GM23338 (cell line): ENCODE measurements at regions not wholly inside any gene's neighbourhood (a gene's known extent, or its start where the extent isn't known, plus 50 kb on each side); places are given as distances from the start of the nearest gene placed in this dataset.

Experiments used
- ATAC-seq: fragments of 200-7000 bp; cut with Tn5 transposase; 3 replicates; pipeline ENCODE4 v1.9.1; 2020
- DNase-seq: peaks from one replicate; pipeline ENCODE4 v3.0.0-alpha.2; 2015; ENCODE audit warnings: low spot score
- H2AFZ ChIP-seq: fragments of 200-600 bp; sonication (generic); 2 replicates; pipeline ENCODE4 v1.8.0; 2016; ENCODE audit warnings: antibody characterized with exemption, mild to moderate bottlenecking, moderate library complexity
- H3F3A ChIP-seq: fragments of 200-600 bp; sonication (generic); replicated peaks from 2 replicates; pipeline ENCODE4 v1.8.0; 2017; ENCODE audit warnings: antibody characterized with exemption, mixed run types, low read depth
- H3K27ac ChIP-seq: fragments of 200-600 bp; sonication (generic); 2 replicates; pipeline ENCODE4 v1.6.1; 2016; ENCODE audit warnings: low read depth
- H3K27me3 ChIP-seq: fragments of 200-600 bp; sonication (generic); 2 replicates; pipeline ENCODE4 v1.8.0; 2016; ENCODE audit warnings: mild to moderate bottlenecking, mixed run types, moderate library complexity; ENCODE audit not compliant: insufficient read depth
- H3K36me3 ChIP-seq: fragments of 200-600 bp; sonication (generic); 2 replicates; pipeline ENCODE4 v1.8.0; 2016; ENCODE audit warnings: mild to moderate bottlenecking; ENCODE audit not compliant: insufficient read depth
- H3K4me1 ChIP-seq: fragments of 200-600 bp; sonication (generic); 2 replicates; pipeline ENCODE4 v1.8.0; 2016; ENCODE audit warnings: mild to moderate bottlenecking, moderate library complexity; ENCODE audit not compliant: insufficient read depth
- H3K4me2 ChIP-seq: fragments of 200-600 bp; sonication (generic); 2 replicates; pipeline ENCODE4 v1.7.1; 2017; ENCODE audit warnings: mixed run types
- H3K4me3 ChIP-seq: fragments of 200-600 bp; sonication (generic); 2 replicates; pipeline ENCODE4 v1.6.1; 2016; ENCODE audit warnings: mixed run types
- H3K79me2 ChIP-seq: fragments of 200-600 bp; sonication (generic); replicated peaks from 2 replicates; pipeline ENCODE4 v1.8.0; 2017; ENCODE audit warnings: mild to moderate bottlenecking; ENCODE audit not compliant: insufficient read depth
- H3K9me2 ChIP-seq: fragments of 200-600 bp; sonication (generic); 2 replicates; pipeline ENCODE4 v1.8.0; 2017; ENCODE audit not compliant: insufficient read depth
- H4K20me1 ChIP-seq: fragments of 200-600 bp; sonication (generic); replicated peaks from 2 replicates; pipeline ENCODE4 v1.8.0; 2017; ENCODE audit warnings: mild to moderate bottlenecking; ENCODE audit not compliant: insufficient read depth
- H3K27ac Mint-ChIP-seq: 2 replicates; pipeline ENCODE4 v1.8.0; 2020; ENCODE audit warnings: inconsistent platforms, mild to moderate bottlenecking, moderate library complexity, mixed read lengths
- H3K27me3 Mint-ChIP-seq: 3 replicates; pipeline ENCODE4 v1.8.0; 2022; ENCODE audit warnings: low read depth, mild to moderate bottlenecking, moderate library complexity, mixed read lengths, inconsistent platforms; ENCODE audit not compliant: insufficient read depth, poor library complexity
- H3K36me3 Mint-ChIP-seq: 3 replicates; pipeline ENCODE4 v1.8.0; 2021; ENCODE audit warnings: low read depth, mild to moderate bottlenecking, inconsistent platforms, moderate library complexity, mixed read lengths
- H3K4me1 Mint-ChIP-seq: 3 replicates; pipeline ENCODE4 v1.8.0; 2020; ENCODE audit warnings: mild to moderate bottlenecking, inconsistent platforms, mixed read lengths
- H3K4me3 Mint-ChIP-seq: 3 replicates; pipeline ENCODE4 v1.8.0; 2021; ENCODE audit warnings: moderate library complexity, mild to moderate bottlenecking, inconsistent platforms, mixed read lengths
- H3K9me3 Mint-ChIP-seq: 3 replicates; pipeline ENCODE4 v1.8.0; 2020; ENCODE audit warnings: moderate library complexity, mild to moderate bottlenecking, inconsistent platforms, mixed read lengths
- CREB1 ChIP-seq: fragments of 250-450 bp; sonication (Bioruptor Pico); IDR thresholded peaks from 2 replicates; pipeline ENCODE4 v1.5.0; 2020; ENCODE audit warnings: low read depth, mild to moderate bottlenecking, moderate library complexity
- ETS1 ChIP-seq: IDR thresholded peaks from 2 replicates; pipeline ENCODE4 v1.6.1; 2016; ENCODE audit warnings: antibody characterized with exemption
- EZH2 ChIP-seq: fragments of 200-600 bp; sonication (generic); IDR thresholded peaks from one replicate; pipeline ENCODE4 v1.8.0; 2017; ENCODE audit warnings: antibody characterized with exemption, mild to moderate bottlenecking, low read depth; ENCODE audit not compliant: unreplicated experiment
- EZH2phosphoT487 ChIP-seq: fragments of 200-600 bp; sonication (generic); IDR thresholded peaks from one replicate; pipeline ENCODE4 v1.8.1; 2018; ENCODE audit warnings: antibody characterized with exemption; ENCODE audit not compliant: unreplicated experiment
- JUNB ChIP-seq: IDR thresholded peaks from one replicate; pipeline ENCODE4 v1.6.1; 2016; ENCODE audit warnings: antibody characterized with exemption; ENCODE audit not compliant: unreplicated experiment
- NANOG ChIP-seq: IDR thresholded peaks from 2 replicates; pipeline ENCODE4 v1.6.1; 2016; ENCODE audit warnings: antibody characterized with exemption, borderline replicate concordance
- POLR2AphosphoS5 ChIP-seq: IDR thresholded peaks from 2 replicates; pipeline ENCODE4 v1.6.1; 2016; ENCODE audit warnings: antibody characterized with exemption, low read depth
- REST ChIP-seq: IDR thresholded peaks from one replicate; pipeline ENCODE4 v1.6.1; 2018; ENCODE audit warnings: antibody characterized with exemption; ENCODE audit not compliant: unreplicated experiment
- STAT1 ChIP-seq: IDR thresholded peaks from one replicate; pipeline ENCODE4 v1.6.1; 2016; ENCODE audit warnings: antibody characterized with exemption; ENCODE audit not compliant: unreplicated experiment
- ZNF114 ChIP-seq: fragments of 250-450 bp; sonication (Bioruptor Pico); IDR thresholded peaks from 2 replicates; pipeline ENCODE4 v1.5.0; 2020; ENCODE audit warnings: mild to moderate bottlenecking, moderate library complexity
- ZNF331 ChIP-seq: fragments of 250-450 bp; sonication (Bioruptor Pico); IDR thresholded peaks from 2 replicates; pipeline ENCODE4 v1.5.0; 2020; ENCODE audit warnings: low read depth, mild to moderate bottlenecking, moderate library complexity
- TF ChIP-seq, protein P1 (sequence below), 2 experiments: fragments of 200-600 bp in 1 of 2; sonication (generic) in 1 of 2; conservative IDR thresholded peaks; 2 replicates each; pipeline versions ENCODE4 v1.5.1 to v1.6.1; 2016 to 2017; ENCODE audit warnings: antibody characterized with exemption in 2 of 2, low read depth in 2 of 2, mild to moderate bottlenecking in 2 of 2, moderate library complexity in 1 of 2
- TF ChIP-seq, protein P2 (sequence below): fragments of 250-450 bp; sonication (Bioruptor Pico); IDR thresholded peaks from 2 replicates; pipeline ENCODE4 v1.5.0; 2020; ENCODE audit warnings: mild to moderate bottlenecking, moderate library complexity

DNA sequence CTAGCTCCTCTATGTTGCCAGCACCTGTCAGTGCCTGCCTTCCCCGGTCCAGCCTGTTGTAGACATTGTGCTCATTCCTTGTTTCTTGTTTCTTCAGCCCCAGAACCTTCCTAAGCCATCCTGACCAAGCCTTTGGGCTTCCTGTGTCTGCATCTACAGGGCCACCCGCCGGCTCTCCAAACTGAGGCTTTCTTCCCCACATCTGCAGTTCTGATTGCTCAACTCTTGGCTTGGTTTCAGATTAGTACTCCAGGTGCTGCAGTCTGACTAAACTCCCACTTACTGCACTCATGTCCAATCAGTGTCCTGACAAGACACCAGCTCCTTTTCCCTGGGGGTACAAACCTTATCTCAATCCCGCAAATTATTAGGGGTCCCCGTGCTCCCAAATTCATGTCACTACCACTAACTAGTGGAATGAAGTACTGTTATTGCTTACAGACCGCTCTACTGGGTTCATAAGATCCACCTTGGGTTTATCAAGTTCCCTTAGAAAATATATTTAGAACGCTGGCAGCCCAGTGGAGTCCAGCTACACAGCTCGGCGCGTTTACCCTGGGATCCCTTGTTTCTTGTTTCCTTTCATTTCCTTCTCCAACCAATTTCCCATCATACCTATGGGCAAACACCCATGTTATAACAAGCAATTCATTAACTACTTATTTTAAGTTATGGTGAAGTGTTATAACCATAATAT lies 114.2 kb upstream of the TJP1 start:
- Histone ChIP-seq H3K27me3 (no peaks in the 10 kb centered on the region), H3F3A (no peaks in the 10 kb centered on the region), H4K20me1 (no peaks in the 10 kb centered on the region), H3K4me2 (no peak overlapping the region), H3K79me2 (no peaks in the 10 kb centered on the region), H3K36me3 (no peaks in the 10 kb centered on the region), H3K4me1 (peaks cover 7% of the 10 kb centered on the region; the same call in 1 of the 2 replicates), H3K9me2 (no peaks in the 10 kb centered on the region), H2AFZ (no peak overlapping the region), H3K27ac (no peak overlapping the region), H3K4me3 (no peak overlapping the region)
- Mint-ChIP-seq H3K27me3 (peaks cover 1% of the 10 kb centered on the region), H3K4me3 (no peak overlapping the region), H3K9me3 (no peaks in the 10 kb centered on the region), H3K36me3 (no peaks in the 10 kb centered on the region), H3K27ac (no peak overlapping the region), H3K4me1 (peaks cover 21% of the 10 kb centered on the region)
- no peak for DNase-seq
- ATAC-seq = no peak
- TF ChIP-seq JUNB = no peak
- TF ChIP-seq ZNF331 (CRISPR knock-in tag) = no peak
- no peak for TF ChIP-seq ZNF114 (CRISPR knock-in tag)
- TF ChIP-seq STAT1 = no peak
- no peak for TF ChIP-seq POLR2AphosphoS5
- TF ChIP-seq, protein P1, sequence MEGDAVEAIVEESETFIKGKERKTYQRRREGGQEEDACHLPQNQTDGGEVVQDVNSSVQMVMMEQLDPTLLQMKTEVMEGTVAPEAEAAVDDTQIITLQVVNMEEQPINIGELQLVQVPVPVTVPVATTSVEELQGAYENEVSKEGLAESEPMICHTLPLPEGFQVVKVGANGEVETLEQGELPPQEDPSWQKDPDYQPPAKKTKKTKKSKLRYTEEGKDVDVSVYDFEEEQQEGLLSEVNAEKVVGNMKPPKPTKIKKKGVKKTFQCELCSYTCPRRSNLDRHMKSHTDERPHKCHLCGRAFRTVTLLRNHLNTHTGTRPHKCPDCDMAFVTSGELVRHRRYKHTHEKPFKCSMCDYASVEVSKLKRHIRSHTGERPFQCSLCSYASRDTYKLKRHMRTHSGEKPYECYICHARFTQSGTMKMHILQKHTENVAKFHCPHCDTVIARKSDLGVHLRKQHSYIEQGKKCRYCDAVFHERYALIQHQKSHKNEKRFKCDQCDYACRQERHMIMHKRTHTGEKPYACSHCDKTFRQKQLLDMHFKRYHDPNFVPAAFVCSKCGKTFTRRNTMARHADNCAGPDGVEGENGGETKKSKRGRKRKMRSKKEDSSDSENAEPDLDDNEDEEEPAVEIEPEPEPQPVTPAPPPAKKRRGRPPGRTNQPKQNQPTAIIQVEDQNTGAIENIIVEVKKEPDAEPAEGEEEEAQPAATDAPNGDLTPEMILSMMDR (conservative IDR thresholded peaks at IDR 0.05; ENCODE audit: low read depth in 2 of 2) = no peak
- TF ChIP-seq CREB1 = no peak
- TF ChIP-seq NANOG = no peak
- TF ChIP-seq EZH2 = no peak
- TF ChIP-seq ETS1 = no peak
- TF ChIP-seq, protein P2, sequence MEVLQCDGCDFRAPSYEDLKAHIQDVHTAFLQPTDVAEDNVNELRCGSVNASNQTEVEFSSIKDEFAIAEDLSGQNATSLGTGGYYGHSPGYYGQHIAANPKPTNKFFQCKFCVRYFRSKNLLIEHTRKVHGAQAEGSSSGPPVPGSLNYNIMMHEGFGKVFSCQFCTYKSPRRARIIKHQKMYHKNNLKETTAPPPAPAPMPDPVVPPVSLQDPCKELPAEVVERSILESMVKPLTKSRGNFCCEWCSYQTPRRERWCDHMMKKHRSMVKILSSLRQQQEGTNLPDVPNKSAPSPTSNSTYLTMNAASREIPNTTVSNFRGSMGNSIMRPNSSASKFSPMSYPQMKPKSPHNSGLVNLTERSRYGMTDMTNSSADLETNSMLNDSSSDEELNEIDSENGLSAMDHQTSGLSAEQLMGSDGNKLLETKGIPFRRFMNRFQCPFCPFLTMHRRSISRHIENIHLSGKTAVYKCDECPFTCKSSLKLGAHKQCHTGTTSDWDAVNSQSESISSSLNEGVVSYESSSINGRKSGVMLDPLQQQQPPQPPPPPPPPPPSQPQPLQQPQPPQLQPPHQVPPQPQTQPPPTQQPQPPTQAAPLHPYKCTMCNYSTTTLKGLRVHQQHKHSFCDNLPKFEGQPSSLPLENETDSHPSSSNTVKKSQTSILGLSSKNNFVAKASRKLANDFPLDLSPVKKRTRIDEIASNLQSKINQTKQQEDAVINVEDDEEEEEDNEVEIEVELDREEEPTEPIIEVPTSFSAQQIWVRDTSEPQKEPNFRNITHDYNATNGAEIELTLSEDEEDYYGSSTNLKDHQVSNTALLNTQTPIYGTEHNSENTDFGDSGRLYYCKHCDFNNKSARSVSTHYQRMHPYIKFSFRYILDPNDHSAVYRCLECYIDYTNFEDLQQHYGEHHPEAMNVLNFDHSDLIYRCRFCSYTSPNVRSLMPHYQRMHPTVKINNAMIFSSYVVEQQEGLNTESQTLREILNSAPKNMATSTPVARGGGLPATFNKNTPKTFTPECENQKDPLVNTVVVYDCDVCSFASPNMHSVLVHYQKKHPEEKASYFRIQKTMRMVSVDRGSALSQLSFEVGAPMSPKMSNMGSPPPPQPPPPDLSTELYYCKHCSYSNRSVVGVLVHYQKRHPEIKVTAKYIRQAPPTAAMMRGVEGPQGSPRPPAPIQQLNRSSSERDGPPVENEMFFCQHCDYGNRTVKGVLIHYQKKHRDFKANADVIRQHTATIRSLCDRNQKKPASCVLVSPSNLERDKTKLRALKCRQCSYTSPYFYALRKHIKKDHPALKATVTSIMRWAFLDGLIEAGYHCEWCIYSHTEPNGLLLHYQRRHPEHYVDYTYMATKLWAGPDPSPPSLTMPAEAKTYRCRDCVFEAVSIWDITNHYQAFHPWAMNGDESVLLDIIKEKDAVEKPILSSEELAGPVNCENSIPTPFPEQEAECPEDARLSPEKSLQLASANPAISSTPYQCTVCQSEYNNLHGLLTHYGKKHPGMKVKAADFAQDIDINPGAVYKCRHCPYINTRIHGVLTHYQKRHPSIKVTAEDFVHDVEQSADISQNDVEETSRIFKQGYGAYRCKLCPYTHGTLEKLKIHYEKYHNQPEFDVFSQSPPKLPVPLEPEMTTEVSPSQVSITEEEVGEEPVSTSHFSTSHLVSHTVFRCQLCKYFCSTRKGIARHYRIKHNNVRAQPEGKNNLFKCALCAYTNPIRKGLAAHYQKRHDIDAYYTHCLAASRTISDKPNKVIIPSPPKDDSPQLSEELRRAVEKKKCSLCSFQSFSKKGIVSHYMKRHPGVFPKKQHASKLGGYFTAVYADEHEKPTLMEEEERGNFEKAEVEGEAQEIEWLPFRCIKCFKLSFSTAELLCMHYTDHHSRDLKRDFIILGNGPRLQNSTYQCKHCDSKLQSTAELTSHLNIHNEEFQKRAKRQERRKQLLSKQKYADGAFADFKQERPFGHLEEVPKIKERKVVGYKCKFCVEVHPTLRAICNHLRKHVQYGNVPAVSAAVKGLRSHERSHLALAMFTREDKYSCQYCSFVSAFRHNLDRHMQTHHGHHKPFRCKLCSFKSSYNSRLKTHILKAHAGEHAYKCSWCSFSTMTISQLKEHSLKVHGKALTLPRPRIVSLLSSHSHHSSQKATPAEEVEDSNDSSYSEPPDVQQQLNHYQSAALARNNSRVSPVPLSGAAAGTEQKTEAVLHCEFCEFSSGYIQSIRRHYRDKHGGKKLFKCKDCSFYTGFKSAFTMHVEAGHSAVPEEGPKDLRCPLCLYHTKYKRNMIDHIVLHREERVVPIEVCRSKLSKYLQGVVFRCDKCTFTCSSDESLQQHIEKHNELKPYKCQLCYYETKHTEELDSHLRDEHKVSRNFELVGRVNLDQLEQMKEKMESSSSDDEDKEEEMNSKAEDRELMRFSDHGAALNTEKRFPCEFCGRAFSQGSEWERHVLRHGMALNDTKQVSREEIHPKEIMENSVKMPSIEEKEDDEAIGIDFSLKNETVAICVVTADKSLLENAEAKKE (CRISPR knock-in tag) = no peak
- no peak for TF ChIP-seq REST
- TF ChIP-seq EZH2phosphoT487 = no peak
